HUES6 (cell line): ENCODE measurements at regions not wholly inside any gene's neighbourhood (a gene's known extent, or its start where the extent isn't known, plus 50 kb on each side); places are given as distances from the start of the nearest gene placed in this dataset.
"Not testable (repeated sequence)": the region's sequence is repeated elsewhere in the genome, so short reads cannot be mapped to it uniquely, and the experiment has no call there.

Experiments
- H3K27ac ChIP-seq: 2 replicates; pipeline ENCODE4 v1.7.0; 2013; ENCODE audit warnings: low read depth, mild to moderate bottlenecking, low read length, inconsistent platforms
- H3K27me3 ChIP-seq: 2 replicates; pipeline ENCODE4 v1.6.1; 2013; ENCODE audit warnings: low read length; ENCODE audit not compliant: control insufficient read depth, insufficient read depth
- H3K36me3 ChIP-seq: 2 replicates; pipeline ENCODE4 v1.6.1; 2013; ENCODE audit warnings: low read length; ENCODE audit not compliant: control insufficient read depth, insufficient read depth
- H3K4me1 ChIP-seq: 2 replicates; pipeline ENCODE4 v1.6.1; 2013; ENCODE audit warnings: low read length; ENCODE audit not compliant: control insufficient read depth, insufficient read depth
- H3K4me3 ChIP-seq: 2 replicates; pipeline ENCODE4 v1.5.1; 2013; ENCODE audit warnings: low read depth, low read length
- H3K9ac ChIP-seq: one replicate; pipeline ENCODE4 v1.6.1; 2013; ENCODE audit warnings: mild to moderate bottlenecking, low read length
- H3K9me3 ChIP-seq: 2 replicates; pipeline ENCODE4 v1.6.1; 2013; ENCODE audit warnings: low read depth, low read length; ENCODE audit not compliant: control insufficient read depth, insufficient read depth

- Histone ChIP-seq H3K9ac (no peak overlapping the region), H3K27ac (no peak overlapping the region), H3K9me3 (no peaks in the 10 kb centered on the region), H3K4me3 (no peak overlapping the region), H3K36me3 (no peaks in the 10 kb centered on the region), H3K4me1 (no peaks in the 10 kb centered on the region), H3K27me3 (no peaks in the 10 kb centered on the region)
Observed at GRCh38 chr7:50920031-50920635, 137.4 kb upstream of the GRB10 start.

GRCh38 chr7:50915621-50916020, 132.9 kb upstream of the GRB10 start:
- Histone ChIP-seq H3K27ac (no peak overlapping the region), H3K4me1 (no peaks in the 10 kb centered on the region), H3K27me3 (no peaks in the 10 kb centered on the region), H3K36me3 (no peaks in the 10 kb centered on the region), H3K9me3 (no peaks in the 10 kb centered on the region), H3K4me3 (no peak overlapping the region), H3K9ac (no peak overlapping the region)

GRCh38 chr7:50914460-50914859, 131.8 kb upstream of the GRB10 start:
- Histone ChIP-seq H3K36me3 (no peaks in the 10 kb centered on the region), H3K27ac (no peak overlapping the region)

GRCh38 chr7:50908628-50909290, 126.1 kb upstream of the GRB10 start:
- Histone ChIP-seq H3K27me3 (no peaks in the 10 kb centered on the region), H3K4me1 (no peaks in the 10 kb centered on the region), H3K36me3 (no peaks in the 10 kb centered on the region), H3K27ac (no peak overlapping the region), H3K9ac (no peak overlapping the region), H3K9me3 (0 out of 2 replicates have a peak, but pooled peaks cover 3% of the 10 kb centered on the region), H3K4me3 (no peak overlapping the region)

More at GRCh38 chr7:50914460-50914859, 131.8 kb upstream of the GRB10 start:
- Histone ChIP-seq H3K4me3 (no peak overlapping the region), H3K9me3 (no peaks in the 10 kb centered on the region), H3K27me3 (no peaks in the 10 kb centered on the region), H3K9ac (no peak overlapping the region), H3K4me1 (no peaks in the 10 kb centered on the region)

- not testable (repeated sequence) for H3K36me3 ChIP-seq, H3K4me1 ChIP-seq, H3K27me3 ChIP-seq, H3K27ac ChIP-seq, H3K9me3 ChIP-seq
- Histone ChIP-seq H3K9ac (peak overlapping the region; percentile 68), H3K4me3 (peak overlapping the region; percentile 33; the same call in 1 of the 2 replicates)
Observed at GRCh38 chr7:50898604-50899477, 116.1 kb upstream of the GRB10 start.

- not testable (repeated sequence) for H3K27me3 ChIP-seq, H3K9ac ChIP-seq, H3K4me3 ChIP-seq, H3K36me3 ChIP-seq, H3K27ac ChIP-seq, H3K4me1 ChIP-seq, H3K9me3 ChIP-seq
Observed at GRCh38 chr7:50887061-50887460, 104.4 kb upstream of the GRB10 start.

GRCh38 chr7:50872437-50872836, 89.7 kb upstream of the GRB10 start:
- Histone ChIP-seq H3K27me3 (no peaks in the 10 kb centered on the region), H3K36me3 (no peaks in the 10 kb centered on the region), H3K9me3 (peaks cover 11% of the 10 kb centered on the region)

GRCh38 chr7:50869108-50869725, 86.5 kb upstream of the GRB10 start:
- H3K9ac ChIP-seq = no peak overlapping the region
- H3K36me3 ChIP-seq = no peaks in the 10 kb centered on the region
- no peaks in the 10 kb centered on the region for H3K27me3 ChIP-seq
- H3K27ac ChIP-seq = no peak overlapping the region
- H3K4me1 ChIP-seq = peaks cover 46% of the 10 kb centered on the region
- no peak overlapping the region for H3K4me3 ChIP-seq
- H3K9me3 ChIP-seq = peaks cover 7% of the 10 kb centered on the region; the same call in 1 of the 2 replicates

More at GRCh38 chr7:50872437-50872836, 89.7 kb upstream of the GRB10 start:
- Histone ChIP-seq H3K27ac (no peak overlapping the region), H3K4me3 (no peak overlapping the region), H3K9ac (peak overlapping the region; percentile 11), H3K4me1 (peaks cover 21% of the 10 kb centered on the region)

GRCh38 chr7:50868426-50869100, 85.9 kb upstream of the GRB10 start:
- Histone ChIP-seq H3K9me3 (peaks cover 7% of the 10 kb centered on the region; the same call in 1 of the 2 replicates), H3K4me3 (no peak overlapping the region), H3K9ac (no peak overlapping the region), H3K4me1 (peaks cover 46% of the 10 kb centered on the region), H3K36me3 (no peaks in the 10 kb centered on the region), H3K27me3 (no peaks in the 10 kb centered on the region), H3K27ac (no peak overlapping the region)

- H3K27me3 ChIP-seq = no peaks in the 10 kb centered on the region
- H3K9ac ChIP-seq = no peak overlapping the region
- H3K4me1 ChIP-seq = peaks cover 39% of the 10 kb centered on the region
- no peaks in the 10 kb centered on the region for H3K9me3 ChIP-seq
- peak overlapping the region; percentile 13; the same call in 1 of the 2 replicates for H3K4me3 ChIP-seq
- no peaks in the 10 kb centered on the region for H3K36me3 ChIP-seq
- no peak overlapping the region for H3K27ac ChIP-seq
Observed at GRCh38 chr7:50867034-50867356, 84.3 kb upstream of the GRB10 start.
